OCI-LY7 (cell line): ENCODE measurements at regions not wholly inside any gene's neighbourhood (a gene's known extent, or its start where the extent isn't known, plus 50 kb on each side); places are given as distances from the start of the nearest gene placed in this dataset.

ENCODE experiments used
- BruUV-seq: library from RNA; stranded (reverse); fragments of 400-500 nt; replicated peaks from 2 replicates; lab custom pipeline; 2021; lab: Mats Ljungman, UMichigan
- CTCF ChIA-PET: fragments of 300-600 bp; sonication (Branson Sonifier 250); formaldehyde crosslinking; loops from one replicate; lab custom pipeline; 2022; ENCODE audit warnings: antibody characterized with exemption; ENCODE audit not compliant: unreplicated experiment; lab: Charles Lee
- POLR2A ChIA-PET: fragments of 300-600 bp; sonication (Branson Sonifier 250); formaldehyde crosslinking; loops from one replicate; lab custom pipeline; 2022; ENCODE audit warnings: antibody characterized with exemption; lab: Charles Lee
- DNase-seq: peaks from one replicate; pipeline ENCODE4 v3.0.0-alpha.2; 2015; ENCODE audit warnings: low spot score
- H2AFZ ChIP-seq: fragments of 200-600 bp; sonication (generic), shearing (Covaris generic); 2 replicates; pipeline ENCODE4 v1.6.1; 2014; ENCODE audit warnings: mild to moderate bottlenecking, antibody characterized with exemption, low read length, moderate library complexity
- H3K27ac ChIP-seq: fragments of 200-600 bp; sonication (generic); 2 replicates; pipeline ENCODE4 v1.5.1; 2014; ENCODE audit warnings: mixed run types, low read depth, mild to moderate bottlenecking, moderate library complexity, low read length, inconsistent platforms; ENCODE audit not compliant: poor library complexity, severe bottlenecking
- H3K36me3 ChIP-seq: fragments of 200-600 bp; sonication (generic); 2 replicates; pipeline ENCODE4 v1.6.1; 2014; ENCODE audit warnings: mild to moderate bottlenecking, antibody characterized with exemption, low read length, moderate library complexity, mixed read lengths; ENCODE audit not compliant: insufficient read depth
- H3K4me1 ChIP-seq: fragments of 200-600 bp; sonication (generic); 2 replicates; pipeline ENCODE4 v1.5.1; 2014; ENCODE audit warnings: mild to moderate bottlenecking, low read length; ENCODE audit not compliant: insufficient read depth, poor library complexity, severe bottlenecking
- H3K4me2 ChIP-seq: fragments of 200-600 bp; sonication (generic); 2 replicates; pipeline ENCODE4 v1.6.1; 2014; ENCODE audit warnings: mild to moderate bottlenecking, low read length
- H3K4me3 ChIP-seq: fragments of 200-600 bp; sonication (generic); 2 replicates; pipeline ENCODE4 v1.5.1; 2014; ENCODE audit warnings: mild to moderate bottlenecking, low read depth, low read length; ENCODE audit not compliant: poor library complexity, severe bottlenecking
- H3K79me2 ChIP-seq: fragments of 200-600 bp; sonication (generic); 2 replicates; pipeline ENCODE4 v1.6.1; 2016; ENCODE audit warnings: low read depth, mild to moderate bottlenecking, low read length, moderate library complexity, mixed read lengths; ENCODE audit not compliant: insufficient read depth
- H3K9me2 ChIP-seq: fragments of 200-600 bp; sonication (generic); 2 replicates; pipeline ENCODE4 v1.6.1; 2016; ENCODE audit warnings: mild to moderate bottlenecking, low read length, mixed read lengths; ENCODE audit not compliant: insufficient read depth
- H3K9me3 ChIP-seq: fragments of 200-600 bp; sonication (generic); 2 replicates; pipeline ENCODE4 v1.6.1; 2014; ENCODE audit warnings: mild to moderate bottlenecking, mixed run types, low read length, mixed read lengths
- H4K20me1 ChIP-seq: fragments of 200-600 bp; sonication (generic); 2 replicates; pipeline ENCODE4 v1.6.1; 2014; ENCODE audit warnings: mild to moderate bottlenecking, antibody characterized with exemption, low read length, moderate library complexity, mixed read lengths; ENCODE audit not compliant: insufficient read depth
- EZH2phosphoT487 ChIP-seq: fragments of 200-600 bp; sonication (generic); IDR thresholded peaks from 2 replicates; pipeline ENCODE4 v1.6.1; 2018; ENCODE audit warnings: low read depth, borderline replicate concordance, mild to moderate bottlenecking, mixed run types, antibody characterized with exemption, low read length, moderate library complexity, mixed read lengths
- intact Hi-C: fragments of 100-400 bp; cut with micrococcal nuclease; formaldehyde crosslinking; loops from one replicate; pipeline ENCODE4 v1.10.0; 2022; ENCODE audit not compliant: unreplicated experiment
- TF ChIP-seq, protein P1 (sequence below): fragments of 200-600 bp; sonication (generic); conservative IDR thresholded peaks from 2 replicates; pipeline ENCODE4 v1.5.1; 2014; ENCODE audit warnings: mild to moderate bottlenecking, antibody characterized with exemption, low read length, moderate library complexity, mixed read lengths

GRCh38 chr16:35564889-35565288 is 2105.5 kb downstream of the TP53TG3F start:
- DNase-seq: no peak
- POLR2A ChIA-PET: no interaction called here
- CTCF ChIA-PET: no interaction called here
- H3K4me2 ChIP-seq: no peak overlapping the region
- H3K4me3 ChIP-seq: no peak overlapping the region
- no peak for TF ChIP-seq EZH2phosphoT487
- TF ChIP-seq, protein P1, sequence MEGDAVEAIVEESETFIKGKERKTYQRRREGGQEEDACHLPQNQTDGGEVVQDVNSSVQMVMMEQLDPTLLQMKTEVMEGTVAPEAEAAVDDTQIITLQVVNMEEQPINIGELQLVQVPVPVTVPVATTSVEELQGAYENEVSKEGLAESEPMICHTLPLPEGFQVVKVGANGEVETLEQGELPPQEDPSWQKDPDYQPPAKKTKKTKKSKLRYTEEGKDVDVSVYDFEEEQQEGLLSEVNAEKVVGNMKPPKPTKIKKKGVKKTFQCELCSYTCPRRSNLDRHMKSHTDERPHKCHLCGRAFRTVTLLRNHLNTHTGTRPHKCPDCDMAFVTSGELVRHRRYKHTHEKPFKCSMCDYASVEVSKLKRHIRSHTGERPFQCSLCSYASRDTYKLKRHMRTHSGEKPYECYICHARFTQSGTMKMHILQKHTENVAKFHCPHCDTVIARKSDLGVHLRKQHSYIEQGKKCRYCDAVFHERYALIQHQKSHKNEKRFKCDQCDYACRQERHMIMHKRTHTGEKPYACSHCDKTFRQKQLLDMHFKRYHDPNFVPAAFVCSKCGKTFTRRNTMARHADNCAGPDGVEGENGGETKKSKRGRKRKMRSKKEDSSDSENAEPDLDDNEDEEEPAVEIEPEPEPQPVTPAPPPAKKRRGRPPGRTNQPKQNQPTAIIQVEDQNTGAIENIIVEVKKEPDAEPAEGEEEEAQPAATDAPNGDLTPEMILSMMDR: no peak
- H3K36me3 ChIP-seq: no peaks in the 10 kb centered on the region
- no peaks in the 10 kb centered on the region for H4K20me1 ChIP-seq
- H3K27ac ChIP-seq: no peak overlapping the region
- no TSS peak for BruUV-seq
- no peaks in the 10 kb centered on the region for H3K9me2 ChIP-seq
- intact Hi-C loops: no loop called here
- H2AFZ ChIP-seq: no peak overlapping the region
- H3K4me1 ChIP-seq: no peaks in the 10 kb centered on the region
- H3K9me3 ChIP-seq: no peaks in the 10 kb centered on the region
- no peaks in the 10 kb centered on the region for H3K79me2 ChIP-seq

DNA sequence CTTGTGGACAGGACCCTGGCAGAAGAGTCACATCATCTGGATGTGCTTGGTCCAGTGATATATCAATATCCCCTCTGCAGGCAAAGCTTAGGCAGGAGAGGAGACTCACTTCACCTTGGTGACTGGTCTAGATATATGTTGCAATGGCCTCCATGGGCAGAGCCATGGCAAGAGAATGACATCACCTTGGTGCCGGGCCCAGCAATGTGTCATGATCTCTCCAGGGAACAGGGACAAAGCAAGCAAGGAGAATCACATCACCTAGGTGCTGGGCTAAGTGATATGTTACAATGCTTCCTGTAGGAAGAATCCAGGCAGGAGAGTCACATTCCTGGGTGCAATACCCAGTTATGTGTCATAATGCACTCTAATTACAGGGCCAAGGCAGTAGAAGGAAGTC is 2106.2 kb downstream of the TP53TG3F start:
- no peak for DNase-seq
- CTCF ChIA-PET: no interaction called here
- TF ChIP-seq, protein P1: no peak
- TF ChIP-seq EZH2phosphoT487: no peak

DNA sequence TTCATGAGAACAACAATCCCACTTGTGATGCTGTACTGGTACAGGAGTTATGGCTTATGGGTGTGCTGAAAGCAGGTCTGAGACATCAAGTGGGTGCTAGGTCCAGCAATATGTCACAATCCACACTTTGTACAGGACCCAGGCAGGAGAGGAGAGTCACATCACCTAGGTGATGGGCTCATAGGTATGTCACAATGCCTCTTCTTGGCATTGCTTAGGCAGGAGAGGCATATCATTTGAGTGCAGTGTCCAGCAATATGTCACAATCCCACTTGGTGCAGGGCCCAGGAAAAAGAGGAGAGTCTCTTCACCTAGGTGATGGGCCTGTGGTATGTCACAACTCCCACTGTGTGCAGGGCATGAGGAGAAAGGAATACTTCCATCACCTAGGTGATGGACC is 2110.0 kb downstream of the TP53TG3F start:
- no peaks in the 10 kb centered on the region for H3K9me3 ChIP-seq
- POLR2A ChIA-PET: no interaction called here

More for the DNA sequence above, 2106.2 kb downstream of the TP53TG3F start:
- Histone ChIP-seq H4K20me1 (no peaks in the 10 kb centered on the region), H3K9me3 (no peaks in the 10 kb centered on the region), H3K9me2 (no peaks in the 10 kb centered on the region), H3K27ac (no peak overlapping the region), H2AFZ (no peak overlapping the region), H3K4me3 (no peak overlapping the region), H3K4me2 (no peak overlapping the region), H3K4me1 (no peaks in the 10 kb centered on the region), H3K36me3 (no peaks in the 10 kb centered on the region), H3K79me2 (no peaks in the 10 kb centered on the region)
- BruUV-seq: no TSS peak
- intact Hi-C loops: no loop called here
- POLR2A ChIA-PET: no interaction called here

More for the DNA sequence above, 2110.0 kb downstream of the TP53TG3F start:
- TF ChIP-seq EZH2phosphoT487: no peak
- TF ChIP-seq, protein P1: no peak
- H4K20me1 ChIP-seq: no peaks in the 10 kb centered on the region
- H3K27ac ChIP-seq: no peak overlapping the region
- DNase-seq: no peak
- CTCF ChIA-PET: no interaction called here
- no peak overlapping the region for H2AFZ ChIP-seq
- no peaks in the 10 kb centered on the region for H3K79me2 ChIP-seq
- BruUV-seq: no TSS peak
- H3K9me2 ChIP-seq: no peaks in the 10 kb centered on the region
- no peaks in the 10 kb centered on the region for H3K36me3 ChIP-seq
- H3K4me3 ChIP-seq: no peak overlapping the region
- no peaks in the 10 kb centered on the region for H3K4me1 ChIP-seq
- intact Hi-C loops: no loop called here
- H3K4me2 ChIP-seq: no peak overlapping the region
